Uterus (tissue), 3 donors: ENCODE measurements at regions not wholly inside any gene's neighbourhood (a gene's known extent, or its start where the extent isn't known, plus 50 kb on each side); places are given as distances from the start of the nearest gene placed in this dataset.

ENCODE experiments used
- DNase-seq, 2 donors: peaks; one replicate each; pipeline ENCODE4 v3.0.0-alpha.2; 2019 to 2020
- H3K27ac ChIP-seq, 2 donors: fragments of 200-600 bp; sonication (generic); 1 replicate in 1 of 2; 2 replicates in 1 of 2; pipeline ENCODE4 v1.5.1; 2016 to 2018
- H3K27me3 ChIP-seq, 2 donors: fragments of 200-600 bp; sonication (generic); one replicate each; pipeline ENCODE4 v1.5.1; 2018 to 2019; ENCODE audit warnings: control low read depth in 1 of 2
- H3K36me3 ChIP-seq, 2 donors: fragments of 200-600 bp; sonication (generic); one replicate each; pipeline ENCODE4 v1.5.1; 2019; ENCODE audit warnings: control low read depth in 1 of 2
- H3K4me1 ChIP-seq, 2 donors: fragments of 200-600 bp; sonication (generic); one replicate each; pipeline ENCODE4 v1.5.1; 2018 to 2019; ENCODE audit warnings: control low read depth in 1 of 2
- H3K4me3 ChIP-seq, 2 donors: fragments of 200-600 bp; sonication (generic); 1 replicate in 1 of 2; 2 replicates in 1 of 2; pipeline ENCODE4 v1.5.1; 2018 to 2019; ENCODE audit warnings: mild to moderate bottlenecking in 1 of 2
- H3K9me3 ChIP-seq, 2 donors: fragments of 200-600 bp; sonication (generic); one replicate each; pipeline ENCODE4 v1.5.1; 2019; ENCODE audit warnings: control low read depth in 1 of 2
- CTCF ChIP-seq, 4 experiments: fragments of 200-600 bp in 2 of 4; fragments of 450-650 bp in 2 of 4; sonication (generic) in 2 of 4; IDR thresholded peaks; one replicate each; pipeline ENCODE4 v1.5.1; 2016 to 2019; ENCODE audit warnings: antibody characterized with exemption in 4 of 4, mild to moderate bottlenecking in 2 of 4, moderate library complexity in 1 of 4
- POLR2A ChIP-seq, 2 donors: fragments of 450-650 bp; IDR thresholded peaks; one replicate each; pipeline ENCODE4 v1.6.1; 2016; ENCODE audit warnings: antibody characterized with exemption in 2 of 2, mild to moderate bottlenecking in 1 of 2, moderate library complexity in 1 of 2
- intact Hi-C: fragments of 100-400 bp; cut with DNase I; formaldehyde crosslinking; loops from one replicate; pipeline ENCODE4 v1.15.1; 2023; ENCODE audit warnings: low total_unique reads
- donor health status: DM: yes; HTN: yes; CAD: no.

- no peak for DNase-seq
- intact Hi-C loops = no loop called here
- Histone ChIP-seq H3K27me3 (no peaks in the 10 kb centered on the region), H3K27ac (no peak overlapping the region), H3K4me3 (no peak overlapping the region), H3K4me1 (no peaks in the 10 kb centered on the region), H3K36me3 (no peaks in the 10 kb centered on the region), H3K9me3 (no peaks in the 10 kb centered on the region)
- TF ChIP-seq CTCF (IDR thresholded peaks at IDR 0.05) (no peak), POLR2A (IDR thresholded peaks at IDR 0.05) (no peak)
These were observed 1699.6 kb upstream of the FLRT2 start for GRCh38 chr14:83830316-83830715.

- intact Hi-C loops = no loop called here
- Histone ChIP-seq H3K27me3 (no peaks in the 10 kb centered on the region), H3K4me3 (no peak overlapping the region), H3K36me3 (no peaks in the 10 kb centered on the region), H3K9me3 (no peaks in the 10 kb centered on the region), H3K4me1 (no peaks in the 10 kb centered on the region), H3K27ac (no peak overlapping the region)
- TF ChIP-seq POLR2A (IDR thresholded peaks at IDR 0.05) (no peak), CTCF (IDR thresholded peaks at IDR 0.05) (no peak)
- DNase-seq = no peak
These were observed 1691.7 kb upstream of the FLRT2 start for GRCh38 chr14:83838226-83838625.

DNA sequence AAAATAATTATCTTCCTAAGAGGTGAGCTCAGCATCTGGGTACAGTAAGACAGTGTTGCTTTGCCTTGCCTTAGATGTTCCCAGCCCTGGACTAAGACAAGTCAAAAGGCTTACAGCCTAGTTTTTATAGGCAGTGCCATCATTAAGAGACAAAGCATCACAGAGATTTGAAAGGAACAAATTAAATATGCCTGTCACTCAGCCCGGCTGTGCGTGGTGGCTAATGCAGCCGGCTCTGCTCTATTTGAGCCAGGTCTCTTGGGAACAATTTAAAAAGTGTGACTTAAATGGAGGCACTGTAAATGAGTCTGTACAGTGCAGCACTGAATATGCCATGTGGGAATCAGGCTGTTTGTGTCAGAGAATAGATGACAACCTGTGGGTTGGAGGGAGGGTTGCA, 1687.4 kb upstream of the FLRT2 start:
- Histone ChIP-seq H3K9me3 (no peaks in the 10 kb centered on the region), H3K27ac (no peak overlapping the region), H3K4me3 (no peak overlapping the region), H3K36me3 (no peaks in the 10 kb centered on the region), H3K4me1 (no peaks in the 10 kb centered on the region), H3K27me3 (no peaks in the 10 kb centered on the region)
- intact Hi-C loops = no loop called here
- no peak for DNase-seq
- TF ChIP-seq POLR2A (IDR thresholded peaks at IDR 0.05) = no peak

DNA sequence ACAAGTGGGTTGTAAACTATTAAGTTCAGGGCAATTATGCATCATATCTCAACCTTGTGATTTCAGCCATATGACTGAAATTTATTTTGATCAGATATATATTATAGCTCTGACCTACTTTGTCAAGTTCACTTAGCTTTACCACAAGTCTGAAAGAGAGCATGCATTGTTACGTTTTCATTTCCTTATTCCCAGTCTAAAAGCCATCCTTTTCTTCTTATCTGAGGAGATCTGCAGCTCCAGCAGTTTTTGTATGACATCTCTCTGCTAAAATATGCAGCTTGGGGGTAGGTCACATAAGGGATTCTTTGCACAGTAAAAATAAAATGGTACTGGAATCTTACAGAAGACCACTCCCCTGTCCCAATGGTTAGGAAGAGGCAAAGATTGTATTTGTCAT, 1682.8 kb upstream of the FLRT2 start:
- Histone ChIP-seq H3K4me1 (no peaks in the 10 kb centered on the region), H3K27me3 (no peaks in the 10 kb centered on the region), H3K36me3 (no peaks in the 10 kb centered on the region), H3K27ac (no peak overlapping the region), H3K9me3 (no peaks in the 10 kb centered on the region), H3K4me3 (no peak overlapping the region)
- TF ChIP-seq POLR2A (IDR thresholded peaks at IDR 0.05) (no peak), CTCF (IDR thresholded peaks at IDR 0.05) (no peak)
- intact Hi-C loops = no loop called here
- no peak for DNase-seq

DNA sequence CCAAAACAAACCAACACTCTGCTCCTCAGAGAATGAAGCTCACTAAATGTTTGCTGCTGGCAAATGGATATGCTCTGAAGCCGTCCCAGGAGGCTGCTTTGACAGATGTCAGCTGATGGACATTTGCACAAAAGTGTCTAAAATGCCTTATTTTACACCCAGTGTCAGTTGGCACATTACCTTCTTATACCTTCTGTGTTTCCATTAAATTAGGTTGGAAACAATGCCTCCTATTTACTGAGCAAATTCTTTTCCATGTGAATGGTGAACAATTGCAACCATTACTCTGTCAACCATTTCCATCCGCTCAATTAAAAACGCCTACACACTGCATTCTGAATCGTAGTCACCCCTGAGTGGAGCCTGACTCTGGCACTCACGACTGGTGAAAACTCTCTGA, 1679.9 kb upstream of the FLRT2 start:
- Histone ChIP-seq H3K4me3 (no peak overlapping the region), H3K9me3 (no peaks in the 10 kb centered on the region), H3K4me1 (no peaks in the 10 kb centered on the region), H3K27ac (no peak overlapping the region), H3K27me3 (no peaks in the 10 kb centered on the region), H3K36me3 (no peaks in the 10 kb centered on the region)
- DNase-seq = no peak
- TF ChIP-seq CTCF (IDR thresholded peaks at IDR 0.05) = no peak
- intact Hi-C loops = no loop called here

GRCh38 chr14:83856334-83856733, 1673.6 kb upstream of the FLRT2 start:
- H3K9me3 ChIP-seq = no peaks in the 10 kb centered on the region
- H3K4me3 ChIP-seq = no peak overlapping the region
- no peaks in the 10 kb centered on the region for H3K4me1 ChIP-seq
- intact Hi-C loops = no loop called here
- no peaks in the 10 kb centered on the region for H3K27me3 ChIP-seq
- no peaks in the 10 kb centered on the region for H3K36me3 ChIP-seq
- no peak for DNase-seq
- H3K27ac ChIP-seq = no peak overlapping the region
- TF ChIP-seq CTCF (IDR thresholded peaks at IDR 0.05) (no peak), POLR2A (IDR thresholded peaks at IDR 0.05) (no peak)
